Gastrocnemius medialis (tissue), 4 donors: ENCODE measurements at regions not wholly inside any gene's neighbourhood (a gene's known extent, or its start where the extent isn't known, plus 50 kb on each side); places are given as distances from the start of the nearest gene placed in this dataset.

Experiments used
- ATAC-seq, 2 donors: fragments of 150-250 bp; one replicate each; pipeline ENCODE4 v1.9.1; 2016
- DNase-seq, 2 donors: peaks; one replicate each; pipeline ENCODE4 v3.0.0-alpha.2; 2019
- H3K27ac ChIP-seq, 4 donors: fragments of 200-600 bp; sonication (generic); 1 replicate in 1 of 4; 2 replicates in 3 of 4; pipeline ENCODE4 v1.5.1; 2016 to 2018; ENCODE audit warnings: mild to moderate bottlenecking in 2 of 4, moderate library complexity in 1 of 4
- H3K27me3 ChIP-seq, 3 donors: fragments of 200-600 bp; sonication (generic) in 2 of 3; 1 replicate in 1 of 3; 2 replicates in 2 of 3; pipeline versions ENCODE4 v1.5.1 to v1.6.0; 2016 to 2019; ENCODE audit warnings: mild to moderate bottlenecking in 1 of 3, moderate library complexity in 1 of 3
- H3K36me3 ChIP-seq, 2 donors: fragments of 200-600 bp; sonication (generic) in 1 of 2; one replicate each; pipeline ENCODE4 v1.5.1; 2017 to 2018
- H3K4me1 ChIP-seq, 2 donors: fragments of 200-600 bp; sonication (generic) in 1 of 2; one replicate each; pipeline ENCODE4 v1.5.1; 2016 to 2017; ENCODE audit warnings: mild to moderate bottlenecking in 2 of 2
- H3K4me3 ChIP-seq, 4 donors: fragments of 200-600 bp; sonication (generic) in 3 of 4; 1 replicate in 1 of 4; 2 replicates in 3 of 4; pipeline ENCODE4 v1.5.1; 2016 to 2019; ENCODE audit warnings: mild to moderate bottlenecking in 2 of 4
- H3K9me3 ChIP-seq, 3 donors: fragments of 200-600 bp; sonication (generic) in 2 of 3; 1 replicate in 1 of 3; 2 replicates in 2 of 3; pipeline ENCODE4 v1.5.1; 2016 to 2019
- POLR2A ChIP-seq, 2 donors: fragments of 450-650 bp; IDR thresholded peaks; one replicate each; pipeline ENCODE4 v1.6.1; 2017; ENCODE audit warnings: antibody characterized with exemption in 2 of 2, mild to moderate bottlenecking in 2 of 2, moderate library complexity in 2 of 2
- in situ Hi-C, 4 donors: fragments of 200-750 bp; cut with MboI; loops; one replicate each; pipeline versions ENCODE4 v1.15.0 to v1.8.0; 2017; ENCODE audit warnings: low sequenced_read_pairs in 4 of 4
- intact Hi-C: fragments of 100-400 bp; cut with DNase I; formaldehyde crosslinking; loops from one replicate; pipeline ENCODE4 v1.15.1; 2023; ENCODE audit warnings: low total_unique reads
- TF ChIP-seq, protein P1 (sequence below), 5 experiments: fragments of 450-650 bp in 3 of 5; fragments of 200-600 bp in 2 of 5; sonication (generic) in 2 of 5; IDR thresholded peaks in 4 of 5; conservative IDR thresholded peaks in 1 of 5; 1 replicate in 4 of 5; 2 replicates in 1 of 5; pipeline ENCODE4 v1.5.1; 2016 to 2019; ENCODE audit warnings: antibody characterized with exemption in 5 of 5, mild to moderate bottlenecking in 3 of 5, moderate library complexity in 3 of 5

DNA sequence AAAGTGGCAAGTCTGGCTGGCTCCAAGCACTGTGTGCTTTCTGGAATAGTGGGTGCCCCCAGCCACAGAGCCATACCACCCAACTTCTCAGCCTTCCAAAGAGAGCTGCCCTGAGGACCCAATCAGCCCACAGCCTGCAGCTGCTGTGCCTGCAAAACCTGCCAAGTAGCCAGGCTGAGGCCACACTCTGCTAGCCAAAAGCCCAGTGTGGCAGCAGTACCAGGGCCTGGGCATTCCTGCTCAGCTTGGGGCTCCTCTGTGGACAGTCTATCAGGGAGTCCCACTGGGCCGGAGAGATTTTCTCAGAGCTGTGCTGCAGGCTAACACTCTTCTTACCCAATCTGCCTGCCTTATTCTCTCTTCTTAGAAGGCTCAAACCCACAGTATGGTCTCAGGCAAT lies 136.5 kb downstream of the TPRA1 start:
- ATAC-seq (no peak), DNase-seq (no peak)
- Histone ChIP-seq H3K9me3 (no peaks in the 10 kb centered on the region), H3K27ac (no peak overlapping the region), H3K27me3 (peaks cover 32 to 46% (median 44%) of the 10 kb centered on the region in 3 donors), H3K4me3 (no peak overlapping the region), H3K36me3 (no peaks in the 10 kb centered on the region), H3K4me1 (peaks cover 4 to 6% of the 10 kb centered on the region in 2 donors)
- intact Hi-C loops (loop anchor here (10.0 kb wide), 2 partner anchors 469 to 929 kb away; partner anchors contain the start of genes CHST13 and PLXNA1), in situ Hi-C loops (loop anchor here in 3 of 4 donors (10.0 to 25.0 kb wide), 3 partner anchors 692 to 769 kb away; no protein-coding TSS in a partner anchor)
- TF ChIP-seq, protein P1, sequence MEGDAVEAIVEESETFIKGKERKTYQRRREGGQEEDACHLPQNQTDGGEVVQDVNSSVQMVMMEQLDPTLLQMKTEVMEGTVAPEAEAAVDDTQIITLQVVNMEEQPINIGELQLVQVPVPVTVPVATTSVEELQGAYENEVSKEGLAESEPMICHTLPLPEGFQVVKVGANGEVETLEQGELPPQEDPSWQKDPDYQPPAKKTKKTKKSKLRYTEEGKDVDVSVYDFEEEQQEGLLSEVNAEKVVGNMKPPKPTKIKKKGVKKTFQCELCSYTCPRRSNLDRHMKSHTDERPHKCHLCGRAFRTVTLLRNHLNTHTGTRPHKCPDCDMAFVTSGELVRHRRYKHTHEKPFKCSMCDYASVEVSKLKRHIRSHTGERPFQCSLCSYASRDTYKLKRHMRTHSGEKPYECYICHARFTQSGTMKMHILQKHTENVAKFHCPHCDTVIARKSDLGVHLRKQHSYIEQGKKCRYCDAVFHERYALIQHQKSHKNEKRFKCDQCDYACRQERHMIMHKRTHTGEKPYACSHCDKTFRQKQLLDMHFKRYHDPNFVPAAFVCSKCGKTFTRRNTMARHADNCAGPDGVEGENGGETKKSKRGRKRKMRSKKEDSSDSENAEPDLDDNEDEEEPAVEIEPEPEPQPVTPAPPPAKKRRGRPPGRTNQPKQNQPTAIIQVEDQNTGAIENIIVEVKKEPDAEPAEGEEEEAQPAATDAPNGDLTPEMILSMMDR (IDR thresholded peaks at IDR 0.05 in 4 of 5, conservative IDR thresholded peaks at IDR 0.05 in 1 of 5): no peak
- TF ChIP-seq POLR2A (IDR thresholded peaks at IDR 0.05): no peak

DNA sequence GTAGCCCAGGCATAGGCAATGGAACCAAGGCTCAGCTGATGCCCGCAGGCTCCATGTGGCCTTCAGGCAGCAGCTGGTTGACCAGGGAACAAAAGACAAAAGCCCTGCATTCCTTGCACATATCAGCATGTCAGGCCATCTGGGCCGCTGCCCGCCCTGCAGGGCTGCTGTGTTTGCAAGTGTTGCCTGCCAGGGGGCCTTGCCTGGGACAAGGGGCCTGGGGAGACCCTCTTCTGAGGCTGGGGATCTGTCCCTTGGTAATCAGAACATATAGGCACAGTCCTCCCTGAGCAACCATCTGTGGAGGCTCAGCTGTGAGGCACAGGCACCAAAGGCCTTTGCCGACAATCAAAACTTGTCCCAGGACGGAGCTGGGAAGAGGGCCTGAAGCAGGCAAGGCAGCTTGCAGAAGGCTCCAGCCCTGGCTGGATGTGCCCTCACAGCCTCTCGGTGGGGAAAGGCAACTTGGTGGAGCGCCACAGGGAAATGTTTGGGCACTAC lies 138.2 kb downstream of the TPRA1 start:
- Histone ChIP-seq H3K27ac (no peak overlapping the region), H3K4me3 (no peak overlapping the region), H3K27me3 (peaks cover 25 to 34% (median 34%) of the 10 kb centered on the region in 3 donors), H3K4me1 (peaks cover 4 to 6% of the 10 kb centered on the region in 2 donors), H3K36me3 (no peaks in the 10 kb centered on the region), H3K9me3 (no peaks in the 10 kb centered on the region)
- TF ChIP-seq, protein P1 (IDR thresholded peaks at IDR 0.05 in 4 of 5, conservative IDR thresholded peaks at IDR 0.05 in 1 of 5): no peak
- no peak for TF ChIP-seq POLR2A (IDR thresholded peaks at IDR 0.05)
- intact Hi-C loops: loop anchor here (10.0 kb wide), 2 partner anchors 468 to 928 kb away; partner anchors contain the start of genes CHST13 and PLXNA1
- no peak for DNase-seq
- in situ Hi-C loops: loop anchor here in 3 of 4 donors (10.0 to 25.0 kb wide), 3 partner anchors 690 to 768 kb away; no protein-coding TSS in a partner anchor
- no peak for ATAC-seq

DNA sequence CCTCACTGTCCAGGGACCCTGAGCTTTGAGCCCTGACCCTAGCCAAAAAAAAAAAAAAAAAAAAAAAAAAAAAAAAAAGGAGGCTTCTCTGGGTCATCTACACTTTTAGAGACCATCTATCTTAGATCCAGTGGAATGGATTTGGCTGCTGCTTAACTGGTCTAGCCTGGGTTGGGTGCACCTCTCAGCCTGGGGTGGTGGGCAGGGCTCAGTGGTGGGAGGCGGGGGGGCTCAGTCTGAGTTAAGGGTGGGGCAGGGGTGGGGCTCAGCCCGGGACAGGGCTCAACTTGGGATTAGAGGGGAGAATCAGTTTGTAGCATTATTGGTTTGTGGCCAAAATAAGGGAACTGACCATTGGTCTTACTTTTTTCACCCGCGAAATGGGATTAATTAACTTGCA lies 139.2 kb downstream of the TPRA1 start:
- TF ChIP-seq, protein P1 (IDR thresholded peaks at IDR 0.05 in 4 of 5, conservative IDR thresholded peaks at IDR 0.05 in 1 of 5): no peak
- TF ChIP-seq POLR2A (IDR thresholded peaks at IDR 0.05): no peak
- Histone ChIP-seq H3K9me3 (no peaks in the 10 kb centered on the region), H3K36me3 (no peaks in the 10 kb centered on the region), H3K4me3 (no peak overlapping the region), H3K27ac (no peak overlapping the region), H3K4me1 (peaks cover 4 to 6% of the 10 kb centered on the region in 2 donors), H3K27me3 (peaks cover 14 to 25% (median 25%) of the 10 kb centered on the region in 3 donors)
- intact Hi-C loops: loop anchor here (10.0 kb wide), 2 partner anchors 467 to 927 kb away; partner anchors contain the start of genes CHST13 and PLXNA1
- ATAC-seq (no peak), DNase-seq (no peak)
- in situ Hi-C loops: loop anchor here in 3 of 4 donors (10.0 to 25.0 kb wide), 3 partner anchors 689 to 767 kb away; no protein-coding TSS in a partner anchor

DNA sequence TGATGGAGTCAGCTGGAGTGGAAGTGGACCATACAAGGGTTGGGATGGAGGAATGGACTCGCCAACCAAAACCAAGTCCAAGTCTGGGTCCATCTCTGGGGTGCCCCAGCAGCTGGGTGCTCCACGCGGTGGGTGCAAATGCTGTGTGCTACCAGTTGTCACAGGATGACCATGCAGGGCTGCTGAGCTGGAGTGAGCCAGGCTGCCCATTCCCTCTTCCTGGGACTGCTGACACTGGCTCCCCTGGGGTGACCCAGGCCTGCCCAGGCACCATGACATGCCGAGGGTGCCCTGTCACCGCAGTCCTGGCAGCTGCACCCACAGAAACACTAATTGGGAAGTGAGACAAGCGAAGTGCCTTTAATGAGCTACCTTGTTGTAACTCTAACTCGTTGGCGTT lies 140.2 kb downstream of the TPRA1 start:
- Histone ChIP-seq H3K36me3 (no peaks in the 10 kb centered on the region), H3K4me3 (no peak overlapping the region), H3K27me3 (peaks cover 6 to 16% (median 15%) of the 10 kb centered on the region in 3 donors), H3K4me1 (peaks cover under 1 to 3% of the 10 kb centered on the region in 2 donors), H3K27ac (no peak overlapping the region), H3K9me3 (no peaks in the 10 kb centered on the region)
- intact Hi-C loops: loop anchor here (10.0 kb wide), 2 partner anchors 466 to 926 kb away; partner anchors contain the start of genes CHST13 and PLXNA1
- no peak for TF ChIP-seq POLR2A (IDR thresholded peaks at IDR 0.05)
- TF ChIP-seq, protein P1 (IDR thresholded peaks at IDR 0.05 in 4 of 5, conservative IDR thresholded peaks at IDR 0.05 in 1 of 5): no peak
- DNase-seq: peak in 1 of 2 donors; percentile 0
- in situ Hi-C loops: loop anchor here in 3 of 4 donors (10.0 to 25.0 kb wide), 3 partner anchors 688 to 766 kb away; no protein-coding TSS in a partner anchor
- no peak for ATAC-seq
